ENCODE measurements at regions not wholly inside any gene's neighbourhood (a gene's known extent, or its start where the extent isn't known, plus 50 kb on each side); places are given as distances from the start of the nearest gene placed in this dataset.

DNA sequence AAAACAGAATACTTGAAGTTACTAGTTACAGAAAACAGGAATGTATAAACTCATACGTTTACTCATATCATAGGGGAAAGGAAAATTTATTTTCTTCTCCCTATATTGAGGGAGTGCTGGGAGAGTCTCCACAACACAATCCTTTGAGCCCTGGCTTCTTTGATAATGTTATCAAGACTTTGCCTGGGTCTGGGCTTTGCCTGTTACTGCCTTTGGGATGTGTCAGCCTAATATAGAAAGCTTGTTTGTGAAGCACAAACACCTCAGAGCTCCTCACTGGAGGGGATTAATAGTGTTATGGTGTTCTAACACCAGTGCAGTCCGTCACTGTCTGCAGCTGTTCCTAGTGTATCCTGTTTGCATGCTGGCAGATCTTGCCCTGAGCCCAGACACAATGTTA, 107.8 kb downstream of the VCY start:
- TF ChIP-seq, protein P1, sequence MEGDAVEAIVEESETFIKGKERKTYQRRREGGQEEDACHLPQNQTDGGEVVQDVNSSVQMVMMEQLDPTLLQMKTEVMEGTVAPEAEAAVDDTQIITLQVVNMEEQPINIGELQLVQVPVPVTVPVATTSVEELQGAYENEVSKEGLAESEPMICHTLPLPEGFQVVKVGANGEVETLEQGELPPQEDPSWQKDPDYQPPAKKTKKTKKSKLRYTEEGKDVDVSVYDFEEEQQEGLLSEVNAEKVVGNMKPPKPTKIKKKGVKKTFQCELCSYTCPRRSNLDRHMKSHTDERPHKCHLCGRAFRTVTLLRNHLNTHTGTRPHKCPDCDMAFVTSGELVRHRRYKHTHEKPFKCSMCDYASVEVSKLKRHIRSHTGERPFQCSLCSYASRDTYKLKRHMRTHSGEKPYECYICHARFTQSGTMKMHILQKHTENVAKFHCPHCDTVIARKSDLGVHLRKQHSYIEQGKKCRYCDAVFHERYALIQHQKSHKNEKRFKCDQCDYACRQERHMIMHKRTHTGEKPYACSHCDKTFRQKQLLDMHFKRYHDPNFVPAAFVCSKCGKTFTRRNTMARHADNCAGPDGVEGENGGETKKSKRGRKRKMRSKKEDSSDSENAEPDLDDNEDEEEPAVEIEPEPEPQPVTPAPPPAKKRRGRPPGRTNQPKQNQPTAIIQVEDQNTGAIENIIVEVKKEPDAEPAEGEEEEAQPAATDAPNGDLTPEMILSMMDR (IDR thresholded peaks at IDR 0.05; ENCODE audit: borderline replicate concordance, extremely low read depth, low read length, poor library complexity, severe bottlenecking), result no peak
- TF ChIP-seq EZH2 (IDR thresholded peaks at IDR 0.05; ENCODE audit: borderline replicate concordance, low read depth, low read length, severe bottlenecking), result no peak

Measured in DND-41 (cell line).